Natural killer cell (primary cell): ENCODE measurements at regions not wholly inside any gene's neighbourhood (a gene's known extent, or its start where the extent isn't known, plus 50 kb on each side); places are given as distances from the start of the nearest gene placed in this dataset.

Experiments
- ATAC-seq, 3 donors: fragments of 150-1000 bp in 2 of 3; fragments of 200-7000 bp in 1 of 3; cut with Tn5 transposase; 1 replicate in 1 of 3; 2 replicates in 2 of 3; pipeline ENCODE4 v1.10.0; 2021; ENCODE audit warnings: mild to moderate bottlenecking in 2 of 3, moderate library complexity in 2 of 3
- DNase-seq, 2 donors: peaks; one replicate each; pipeline versions ENCODE4 v3.0.0 to v3.0.0-alpha.2; 2013 to 2021; ENCODE audit warnings: mixed read lengths in 1 of 2
- H3K27ac ChIP-seq: one replicate; pipeline ENCODE4 v1.5.1; 2013; ENCODE audit warnings: mild to moderate bottlenecking, low read length
- H3K27me3 ChIP-seq: one replicate; pipeline ENCODE4 v1.6.1; 2013; ENCODE audit warnings: low read length; ENCODE audit not compliant: control insufficient read depth, insufficient read depth
- H3K36me3 ChIP-seq: one replicate; pipeline ENCODE4 v1.6.1; 2013; ENCODE audit warnings: low read length; ENCODE audit not compliant: control insufficient read depth, insufficient read depth
- H3K4me1 ChIP-seq: one replicate; pipeline ENCODE4 v1.6.1; 2013; ENCODE audit warnings: low read length; ENCODE audit not compliant: control insufficient read depth, insufficient read depth
- H3K4me3 ChIP-seq: one replicate; pipeline ENCODE4 v1.5.1; 2013; ENCODE audit warnings: low read length
- H3K9me3 ChIP-seq: one replicate; pipeline ENCODE4 v1.6.1; 2013; ENCODE audit warnings: low read length; ENCODE audit not compliant: control insufficient read depth, insufficient read depth
- H3K27ac Mint-ChIP-seq, 2 donors: one replicate each; pipeline ENCODE4 v1.8.0; 2022; ENCODE audit warnings: mild to moderate bottlenecking in 2 of 2, mixed read lengths in 2 of 2, moderate library complexity in 1 of 2
- H3K27me3 Mint-ChIP-seq, 2 donors: one replicate each; pipeline ENCODE4 v1.8.0; 2022; ENCODE audit warnings: low read depth in 2 of 2, mixed read lengths in 2 of 2
- H3K36me3 Mint-ChIP-seq: one replicate; pipeline ENCODE4 v1.8.0; 2022; ENCODE audit warnings: mixed read lengths
- H3K4me1 Mint-ChIP-seq, 2 donors: one replicate each; pipeline ENCODE4 v1.8.0; 2022; ENCODE audit warnings: mixed read lengths in 2 of 2
- H3K4me3 Mint-ChIP-seq: one replicate; pipeline ENCODE4 v1.8.0; 2022; ENCODE audit warnings: mild to moderate bottlenecking, moderate library complexity, mixed read lengths
- H3K9me3 Mint-ChIP-seq, 2 donors: one replicate each; pipeline ENCODE4 v1.8.0; 2022; ENCODE audit warnings: mixed read lengths in 2 of 2
- WGBS: methylation state at CpG from one replicate; pipeline ENCODE4 v1.1.7; 2013; ENCODE audit warnings: missing lambda C conversion rate; ENCODE audit not compliant: insufficient coverage; 5-methylcytosine and 5-hydroxymethylcytosine counted together
- intact Hi-C: fragments of 100-400 bp; cut with micrococcal nuclease; formaldehyde crosslinking; loops from one replicate; pipeline ENCODE4 v1.14.2; 2022
- TF ChIP-seq, protein P1 (sequence below): fragments of 200-600 bp; IDR thresholded peaks from one replicate; pipeline ENCODE4 v1.8.0; 2022; ENCODE audit warnings: antibody characterized with exemption

DNA sequence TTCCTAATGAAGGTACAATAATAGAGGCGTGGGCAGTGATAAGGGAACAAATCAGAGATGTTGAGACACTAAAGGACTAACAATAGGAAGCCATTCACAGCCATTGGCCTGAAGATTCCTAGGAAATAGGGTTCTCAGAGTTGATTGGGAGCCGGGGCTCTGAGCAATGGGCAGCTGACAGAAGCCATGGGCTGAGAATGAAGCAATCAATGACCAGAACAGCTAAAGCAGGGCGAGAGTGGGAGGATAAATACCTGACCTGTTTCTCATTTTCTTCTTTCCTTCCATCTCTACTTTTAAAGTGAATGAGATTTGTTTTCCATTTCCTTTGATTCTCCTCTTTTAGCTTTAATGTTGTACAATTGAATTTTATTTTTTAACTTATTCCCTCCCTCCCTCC is 774.7 kb upstream of the ADGRL4 start:
- TF ChIP-seq, protein P1, sequence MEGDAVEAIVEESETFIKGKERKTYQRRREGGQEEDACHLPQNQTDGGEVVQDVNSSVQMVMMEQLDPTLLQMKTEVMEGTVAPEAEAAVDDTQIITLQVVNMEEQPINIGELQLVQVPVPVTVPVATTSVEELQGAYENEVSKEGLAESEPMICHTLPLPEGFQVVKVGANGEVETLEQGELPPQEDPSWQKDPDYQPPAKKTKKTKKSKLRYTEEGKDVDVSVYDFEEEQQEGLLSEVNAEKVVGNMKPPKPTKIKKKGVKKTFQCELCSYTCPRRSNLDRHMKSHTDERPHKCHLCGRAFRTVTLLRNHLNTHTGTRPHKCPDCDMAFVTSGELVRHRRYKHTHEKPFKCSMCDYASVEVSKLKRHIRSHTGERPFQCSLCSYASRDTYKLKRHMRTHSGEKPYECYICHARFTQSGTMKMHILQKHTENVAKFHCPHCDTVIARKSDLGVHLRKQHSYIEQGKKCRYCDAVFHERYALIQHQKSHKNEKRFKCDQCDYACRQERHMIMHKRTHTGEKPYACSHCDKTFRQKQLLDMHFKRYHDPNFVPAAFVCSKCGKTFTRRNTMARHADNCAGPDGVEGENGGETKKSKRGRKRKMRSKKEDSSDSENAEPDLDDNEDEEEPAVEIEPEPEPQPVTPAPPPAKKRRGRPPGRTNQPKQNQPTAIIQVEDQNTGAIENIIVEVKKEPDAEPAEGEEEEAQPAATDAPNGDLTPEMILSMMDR = no peak
- Histone ChIP-seq H3K9me3 (no peaks in the 10 kb centered on the region), H3K27ac (no peak overlapping the region), H3K4me3 (no peak overlapping the region), H3K36me3 (no peaks in the 10 kb centered on the region), H3K27me3 (no peaks in the 10 kb centered on the region), H3K4me1 (no peaks in the 10 kb centered on the region)
- no peak overlapping the region for H3K4me3 Mint-ChIP-seq
- H3K27me3 Mint-ChIP-seq = no peaks in the 10 kb centered on the region
- peaks cover 6% of the 10 kb centered on the region for H3K36me3 Mint-ChIP-seq
- no peak overlapping the region for H3K27ac Mint-ChIP-seq
- ATAC-seq = no peak
- 72% methylated on average over 2 of the region's 3 CpGs for WGBS
- no peak for DNase-seq
- intact Hi-C loops = no loop called here
- peaks cover 8 to 13% of the 10 kb centered on the region in 2 donors for H3K9me3 Mint-ChIP-seq
- no peaks in the 10 kb centered on the region for H3K4me1 Mint-ChIP-seq

DNA sequence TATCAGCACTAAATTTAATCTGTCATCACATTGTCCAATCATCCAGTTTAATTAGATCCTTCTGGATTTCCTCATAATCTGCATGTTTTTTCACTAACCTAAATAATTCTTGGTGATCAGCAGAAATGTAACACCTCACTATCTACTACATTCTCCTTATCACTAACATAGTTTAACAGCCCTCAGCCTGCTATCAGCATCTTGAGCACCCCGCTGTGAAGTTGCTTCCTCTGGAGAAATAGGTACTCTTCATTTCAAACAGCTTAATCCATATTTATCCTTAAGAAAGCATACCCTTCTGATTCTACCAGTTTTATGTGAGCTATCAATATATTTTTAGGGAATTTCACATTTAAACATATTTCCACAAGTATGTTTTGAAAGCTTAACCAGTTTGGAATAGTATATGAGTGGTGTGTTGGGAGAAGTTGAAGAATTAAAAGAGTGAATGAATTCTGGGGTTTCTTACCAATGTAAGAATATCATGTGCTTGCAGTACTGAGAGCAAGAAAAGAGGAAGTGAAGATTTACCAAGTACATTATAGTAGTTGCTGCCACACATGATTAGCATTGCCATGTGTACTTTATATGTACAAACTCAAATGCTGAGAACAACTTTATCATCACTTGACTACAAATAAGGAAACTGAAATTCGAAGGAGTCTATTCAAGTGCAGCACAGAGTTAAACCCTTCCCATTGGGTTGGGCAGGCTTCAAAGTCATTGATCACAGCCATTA is 771.1 kb upstream of the ADGRL4 start:
- Histone ChIP-seq H3K36me3 (no peaks in the 10 kb centered on the region), H3K27me3 (no peaks in the 10 kb centered on the region), H3K4me3 (no peak overlapping the region), H3K9me3 (no peaks in the 10 kb centered on the region), H3K4me1 (no peaks in the 10 kb centered on the region), H3K27ac (no peak overlapping the region)
- ATAC-seq = no peak
- peaks cover 12 to 13% of the 10 kb centered on the region in 2 donors for H3K9me3 Mint-ChIP-seq
- intact Hi-C loops = no loop called here
- no peak overlapping the region for H3K4me3 Mint-ChIP-seq
- 46% methylated on average over 2 of the region's 2 CpGs for WGBS
- no peak for DNase-seq
- no peaks in the 10 kb centered on the region for H3K36me3 Mint-ChIP-seq
- H3K27ac Mint-ChIP-seq = no peak overlapping the region
- H3K4me1 Mint-ChIP-seq = no peaks in the 10 kb centered on the region
- TF ChIP-seq, protein P1 = no peak
- no peaks in the 10 kb centered on the region for H3K27me3 Mint-ChIP-seq

DNA sequence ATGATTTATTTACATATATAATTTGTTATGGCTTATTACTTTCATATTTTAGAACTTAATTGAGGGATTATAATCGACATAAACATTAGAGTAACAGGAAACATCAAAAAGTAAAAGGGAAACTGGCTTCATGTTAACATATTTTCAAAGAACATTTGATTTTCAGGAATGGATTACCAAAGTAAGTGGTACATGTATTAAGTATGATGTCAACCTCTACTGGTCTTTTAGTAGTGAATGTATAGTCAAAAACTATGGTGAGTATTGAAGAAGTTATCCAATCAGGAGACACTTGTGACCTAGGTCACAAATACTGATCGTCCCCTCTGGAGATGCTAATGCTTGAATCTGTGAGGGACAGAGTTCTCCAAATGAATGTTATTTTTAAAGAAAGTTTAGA is 768.9 kb upstream of the ADGRL4 start:
- TF ChIP-seq, protein P1 = no peak
- Histone ChIP-seq H3K36me3 (no peaks in the 10 kb centered on the region), H3K27ac (no peak overlapping the region), H3K9me3 (peaks cover 2% of the 10 kb centered on the region), H3K27me3 (no peaks in the 10 kb centered on the region), H3K4me1 (no peaks in the 10 kb centered on the region), H3K4me3 (no peak overlapping the region)
- DNase-seq = no peak
- H3K27me3 Mint-ChIP-seq = no peaks in the 10 kb centered on the region
- no peaks in the 10 kb centered on the region for H3K4me1 Mint-ChIP-seq
- 94% methylated on average over 1 of the region's 2 CpGs for WGBS
- H3K9me3 Mint-ChIP-seq = peaks cover 9 to 13% of the 10 kb centered on the region in 2 donors
- no peak overlapping the region for H3K27ac Mint-ChIP-seq
- peaks cover 6% of the 10 kb centered on the region for H3K36me3 Mint-ChIP-seq
- H3K4me3 Mint-ChIP-seq = no peak overlapping the region
- no peak for ATAC-seq
- intact Hi-C loops = no loop called here

DNA sequence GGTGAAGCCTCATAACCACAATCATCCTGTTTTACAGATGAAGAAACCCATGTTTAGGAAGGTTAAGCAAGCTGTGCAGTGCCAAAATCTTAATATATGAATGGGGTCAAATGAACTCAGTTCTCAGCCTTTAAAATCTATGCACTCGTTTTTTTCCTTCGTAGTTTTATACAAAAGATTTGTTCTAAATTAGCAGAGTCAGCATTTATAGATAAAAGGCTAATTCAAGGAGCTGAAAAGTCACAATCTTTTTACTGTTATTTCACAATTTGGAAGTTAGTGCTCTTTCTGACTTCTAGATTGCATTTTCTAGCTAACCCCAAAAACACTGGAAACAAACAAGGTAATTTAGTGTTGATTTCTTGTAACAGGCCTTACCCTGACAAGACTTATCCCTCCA is 766.9 kb upstream of the ADGRL4 start:
- Mint-ChIP-seq H3K36me3 (peaks cover 6% of the 10 kb centered on the region), H3K27me3 (no peaks in the 10 kb centered on the region), H3K27ac (no peak overlapping the region), H3K4me1 (no peaks in the 10 kb centered on the region), H3K4me3 (no peak overlapping the region), H3K9me3 (peaks cover 17 to 21% of the 10 kb centered on the region in 2 donors)
- TF ChIP-seq, protein P1 = no peak
- H3K4me3 ChIP-seq = no peak overlapping the region
- H3K9me3 ChIP-seq = peaks cover 2% of the 10 kb centered on the region
- intact Hi-C loops = no loop called here
- 88% methylated on average over 2 of the region's 2 CpGs for WGBS
- no peak overlapping the region for H3K27ac ChIP-seq
- H3K36me3 ChIP-seq = no peaks in the 10 kb centered on the region
- H3K4me1 ChIP-seq = no peaks in the 10 kb centered on the region
- no peaks in the 10 kb centered on the region for H3K27me3 ChIP-seq
- ATAC-seq (no peak), DNase-seq (no peak)
